ENCODE measurements at regions not wholly inside any gene's neighbourhood (a gene's known extent, or its start where the extent isn't known, plus 50 kb on each side); places are given as distances from the start of the nearest gene placed in this dataset.

DNA sequence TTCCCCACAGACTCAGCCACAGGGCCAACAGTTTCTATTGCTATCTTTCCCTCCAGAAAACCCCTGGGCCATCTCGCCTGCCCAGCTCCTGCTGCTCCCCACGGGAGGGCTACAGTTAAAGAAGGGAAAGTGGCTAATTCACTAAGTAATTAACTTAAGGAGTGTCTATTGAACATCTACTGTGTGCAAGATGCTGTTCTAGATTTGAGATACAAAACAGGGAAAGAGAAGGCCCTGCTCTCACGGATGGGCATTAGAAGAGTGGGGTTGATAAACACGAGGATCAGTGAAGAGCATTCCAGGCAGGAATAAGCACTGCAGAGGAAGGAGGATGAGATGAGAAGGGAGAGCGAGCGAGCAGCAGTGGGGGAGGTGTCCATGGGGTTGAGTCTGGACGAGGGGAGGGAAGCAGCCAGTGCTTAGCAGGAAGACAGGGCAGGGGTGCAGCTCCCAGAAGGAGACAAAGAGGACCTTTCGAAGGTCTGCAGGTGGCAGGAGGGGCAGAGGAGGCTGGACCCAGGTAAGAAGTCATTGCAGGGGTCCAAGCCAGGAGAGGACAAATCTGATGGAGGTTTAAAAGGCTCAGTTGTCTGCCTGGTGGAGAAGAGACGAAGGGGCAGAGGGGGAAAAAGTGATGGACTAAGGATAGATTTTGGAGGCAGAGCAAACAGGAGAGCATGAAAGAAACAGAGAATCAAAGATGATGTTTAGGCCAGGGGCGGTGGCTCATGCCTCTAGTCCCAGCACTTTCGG lies 64.7 kb downstream of the KLF15 start:
- H3K4me2 ChIP-seq (ENCODE audit: low read length): no peak overlapping the region
- H3K27me3 Mint-ChIP-seq (ENCODE audit: low read depth, unreplicated experiment): peaks cover 36% of the 10 kb centered on the region
- no peaks in the 10 kb centered on the region for H3K36me3 Mint-ChIP-seq (ENCODE audit: low read depth, unreplicated experiment)
- no peaks in the 10 kb centered on the region for H4K20me1 ChIP-seq (ENCODE audit: insufficient read depth, low read length)
- H3K27me3 ChIP-seq (ENCODE audit: insufficient read depth, low read length): peaks cover 40% of the 10 kb centered on the region
- H3K4me1 Mint-ChIP-seq (ENCODE audit: low read depth, unreplicated experiment): peaks cover 3% of the 10 kb centered on the region
- H3K9me3 ChIP-seq (ENCODE audit: insufficient read depth, low read depth, low read length): no peaks in the 10 kb centered on the region
- no peaks in the 10 kb centered on the region for H3K36me3 ChIP-seq (ENCODE audit: insufficient read depth, low read length)
- no peaks in the 10 kb centered on the region for H3K9me3 Mint-ChIP-seq (ENCODE audit: unreplicated experiment)
- TF ChIP-seq, protein P1, sequence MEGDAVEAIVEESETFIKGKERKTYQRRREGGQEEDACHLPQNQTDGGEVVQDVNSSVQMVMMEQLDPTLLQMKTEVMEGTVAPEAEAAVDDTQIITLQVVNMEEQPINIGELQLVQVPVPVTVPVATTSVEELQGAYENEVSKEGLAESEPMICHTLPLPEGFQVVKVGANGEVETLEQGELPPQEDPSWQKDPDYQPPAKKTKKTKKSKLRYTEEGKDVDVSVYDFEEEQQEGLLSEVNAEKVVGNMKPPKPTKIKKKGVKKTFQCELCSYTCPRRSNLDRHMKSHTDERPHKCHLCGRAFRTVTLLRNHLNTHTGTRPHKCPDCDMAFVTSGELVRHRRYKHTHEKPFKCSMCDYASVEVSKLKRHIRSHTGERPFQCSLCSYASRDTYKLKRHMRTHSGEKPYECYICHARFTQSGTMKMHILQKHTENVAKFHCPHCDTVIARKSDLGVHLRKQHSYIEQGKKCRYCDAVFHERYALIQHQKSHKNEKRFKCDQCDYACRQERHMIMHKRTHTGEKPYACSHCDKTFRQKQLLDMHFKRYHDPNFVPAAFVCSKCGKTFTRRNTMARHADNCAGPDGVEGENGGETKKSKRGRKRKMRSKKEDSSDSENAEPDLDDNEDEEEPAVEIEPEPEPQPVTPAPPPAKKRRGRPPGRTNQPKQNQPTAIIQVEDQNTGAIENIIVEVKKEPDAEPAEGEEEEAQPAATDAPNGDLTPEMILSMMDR (IDR thresholded peaks at IDR 0.05; ENCODE audit: insufficient read depth, low read depth, low read length): no peak
- TF ChIP-seq EZH2 (IDR thresholded peaks at IDR 0.05; ENCODE audit: insufficient read depth, low read length): no peak
- no peak overlapping the region for H3K27ac Mint-ChIP-seq (ENCODE audit: unreplicated experiment)
- no peak overlapping the region for H3K4me3 ChIP-seq (ENCODE audit: insufficient read depth, low read depth, low read length)
- H2AFZ ChIP-seq (ENCODE audit: low read depth, low read length): no peak overlapping the region
- H3K79me2 ChIP-seq (ENCODE audit: insufficient read depth, low read length): no peaks in the 10 kb centered on the region
- no peak overlapping the region for H3K4me3 Mint-ChIP-seq (ENCODE audit: unreplicated experiment)
- FAIRE-seq (no peak), DNase-seq (ENCODE audit: low read depth) (no peak)
- peaks cover 5% of the 10 kb centered on the region for H3K4me1 ChIP-seq (ENCODE audit: insufficient read depth, low read length)
- no peak overlapping the region for H3K27ac ChIP-seq (ENCODE audit: low read depth, low read length)
- H3K9ac ChIP-seq (ENCODE audit: low read length): no peak overlapping the region

DNA sequence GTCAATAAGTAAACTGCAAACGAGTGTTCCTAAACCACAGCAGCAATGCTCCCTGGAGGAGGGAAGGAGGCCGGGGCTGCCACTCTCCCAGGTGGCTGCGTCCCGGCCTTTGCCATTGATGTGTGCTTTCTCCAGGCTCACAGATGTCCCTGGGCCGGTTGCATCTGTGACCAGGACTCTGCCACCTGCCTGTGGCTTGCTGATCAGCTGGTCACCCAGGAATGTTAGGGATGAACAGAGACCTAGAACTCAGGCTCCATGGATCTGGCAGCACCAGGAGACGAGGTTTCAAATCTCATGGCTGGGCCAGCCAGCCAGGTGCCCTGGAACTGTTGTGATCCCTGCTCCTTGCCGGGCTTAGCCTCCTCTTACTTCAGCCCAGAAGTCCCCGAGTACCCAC lies 65.7 kb downstream of the KLF15 start:
- Mint-ChIP-seq H3K4me3 (ENCODE audit: unreplicated experiment) (no peak overlapping the region), H3K27me3 (ENCODE audit: low read depth, unreplicated experiment) (peaks cover 36% of the 10 kb centered on the region), H3K4me1 (ENCODE audit: low read depth, unreplicated experiment) (peaks cover 3% of the 10 kb centered on the region), H3K27ac (ENCODE audit: unreplicated experiment) (no peak overlapping the region), H3K36me3 (ENCODE audit: low read depth, unreplicated experiment) (no peaks in the 10 kb centered on the region), H3K9me3 (ENCODE audit: unreplicated experiment) (no peaks in the 10 kb centered on the region)
- no peak overlapping the region for H3K9ac ChIP-seq (ENCODE audit: low read length)
- H3K36me3 ChIP-seq (ENCODE audit: insufficient read depth, low read length): no peaks in the 10 kb centered on the region
- no peaks in the 10 kb centered on the region for H3K79me2 ChIP-seq (ENCODE audit: insufficient read depth, low read length)
- H3K4me1 ChIP-seq (ENCODE audit: insufficient read depth, low read length): peaks cover 10% of the 10 kb centered on the region
- FAIRE-seq (no peak), DNase-seq (ENCODE audit: low read depth) (no peak)
- peaks cover 40% of the 10 kb centered on the region for H3K27me3 ChIP-seq (ENCODE audit: insufficient read depth, low read length)
- H3K4me2 ChIP-seq (ENCODE audit: low read length): no peak overlapping the region
- no peaks in the 10 kb centered on the region for H3K9me3 ChIP-seq (ENCODE audit: insufficient read depth, low read depth, low read length)
- H2AFZ ChIP-seq (ENCODE audit: low read depth, low read length): no peak overlapping the region
- H3K27ac ChIP-seq (ENCODE audit: low read depth, low read length): no peak overlapping the region
- H4K20me1 ChIP-seq (ENCODE audit: insufficient read depth, low read length): no peaks in the 10 kb centered on the region
- TF ChIP-seq, protein P1 (IDR thresholded peaks at IDR 0.05; ENCODE audit: insufficient read depth, low read depth, low read length): no peak
- no peak for TF ChIP-seq EZH2 (IDR thresholded peaks at IDR 0.05; ENCODE audit: insufficient read depth, low read length)
- no peak overlapping the region for H3K4me3 ChIP-seq (ENCODE audit: insufficient read depth, low read depth, low read length)

DNA sequence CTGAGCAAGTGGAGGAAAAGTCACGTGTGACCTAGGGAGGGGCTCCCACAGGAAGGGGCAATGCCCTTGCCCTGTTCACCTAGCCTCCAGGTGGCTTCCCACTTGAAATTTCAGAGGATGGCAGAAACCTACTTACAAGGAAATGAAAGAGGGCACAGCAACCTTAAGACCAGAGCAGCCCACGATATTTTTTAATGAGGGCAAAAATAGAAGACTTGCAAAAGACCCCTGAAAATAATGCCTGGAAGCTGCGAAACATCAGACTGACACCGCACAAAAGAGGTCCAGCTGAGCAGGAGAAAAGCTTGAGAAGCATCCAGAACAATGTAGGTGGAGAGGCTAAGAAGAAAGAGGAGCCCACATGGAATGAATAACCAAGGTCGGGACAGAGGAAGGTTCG lies 66.1 kb downstream of the KLF15 start:
- no peaks in the 10 kb centered on the region for H3K36me3 Mint-ChIP-seq (ENCODE audit: low read depth, unreplicated experiment)
- no peaks in the 10 kb centered on the region for H3K9me3 Mint-ChIP-seq (ENCODE audit: unreplicated experiment)
- H3K27me3 ChIP-seq (ENCODE audit: insufficient read depth, low read length): peaks cover 40% of the 10 kb centered on the region
- peaks cover 36% of the 10 kb centered on the region for H3K27me3 Mint-ChIP-seq (ENCODE audit: low read depth, unreplicated experiment)
- no peak overlapping the region for H3K9ac ChIP-seq (ENCODE audit: low read length)
- no peaks in the 10 kb centered on the region for H3K36me3 ChIP-seq (ENCODE audit: insufficient read depth, low read length)
- no peak overlapping the region for H3K27ac Mint-ChIP-seq (ENCODE audit: unreplicated experiment)
- FAIRE-seq (no peak), DNase-seq (ENCODE audit: low read depth) (no peak)
- no peaks in the 10 kb centered on the region for H3K79me2 ChIP-seq (ENCODE audit: insufficient read depth, low read length)
- H3K27ac ChIP-seq (ENCODE audit: low read depth, low read length): no peak overlapping the region
- H2AFZ ChIP-seq (ENCODE audit: low read depth, low read length): no peak overlapping the region
- no peaks in the 10 kb centered on the region for H3K9me3 ChIP-seq (ENCODE audit: insufficient read depth, low read depth, low read length)
- H4K20me1 ChIP-seq (ENCODE audit: insufficient read depth, low read length): no peaks in the 10 kb centered on the region
- H3K4me3 Mint-ChIP-seq (ENCODE audit: unreplicated experiment): no peak overlapping the region
- TF ChIP-seq EZH2 (IDR thresholded peaks at IDR 0.05; ENCODE audit: insufficient read depth, low read length): no peak
- TF ChIP-seq, protein P1 (IDR thresholded peaks at IDR 0.05; ENCODE audit: insufficient read depth, low read depth, low read length): no peak
- H3K4me3 ChIP-seq (ENCODE audit: insufficient read depth, low read depth, low read length): no peak overlapping the region
- peaks cover 10% of the 10 kb centered on the region for H3K4me1 ChIP-seq (ENCODE audit: insufficient read depth, low read length)
- H3K4me1 Mint-ChIP-seq (ENCODE audit: low read depth, unreplicated experiment): peaks cover 3% of the 10 kb centered on the region
- no peak overlapping the region for H3K4me2 ChIP-seq (ENCODE audit: low read length)

Measured in astrocyte (in vitro differentiated cells and primary cell).